ENCODE measurements at regions not wholly inside any gene's neighbourhood (a gene's known extent, or its start where the extent isn't known, plus 50 kb on each side); places are given as distances from the start of the nearest gene placed in this dataset.

- no peaks in the 10 kb centered on the region for H3K36me3 Mint-ChIP-seq (ENCODE audit: unreplicated experiment)
- H3K4me1 Mint-ChIP-seq (ENCODE audit: low read depth, unreplicated experiment) = peaks cover 2% of the 10 kb centered on the region
- DNase-seq = no peak
- no peaks in the 10 kb centered on the region for H3K9me3 Mint-ChIP-seq (ENCODE audit: unreplicated experiment)
- no peak for TF ChIP-seq CTCF (IDR thresholded peaks at IDR 0.05; ENCODE audit: partially characterized antibody, unreplicated experiment)
- H3K27ac Mint-ChIP-seq (ENCODE audit: unreplicated experiment) = no peak overlapping the region
- H3K4me3 Mint-ChIP-seq (ENCODE audit: unreplicated experiment) = no peak overlapping the region
- H3K27me3 Mint-ChIP-seq (ENCODE audit: unreplicated experiment) = no peaks in the 10 kb centered on the region
Observed at GRCh38 chr3:56899851-56900250, 98.1 kb upstream of the ARHGEF3 start.

GRCh38 chr3:56899078-56899477 is 97.3 kb upstream of the ARHGEF3 start:
- no peak overlapping the region for H3K4me3 Mint-ChIP-seq (ENCODE audit: unreplicated experiment)
- no peaks in the 10 kb centered on the region for H3K9me3 Mint-ChIP-seq (ENCODE audit: unreplicated experiment)
- DNase-seq = no peak
- no peaks in the 10 kb centered on the region for H3K27me3 Mint-ChIP-seq (ENCODE audit: unreplicated experiment)
- no peaks in the 10 kb centered on the region for H3K36me3 Mint-ChIP-seq (ENCODE audit: unreplicated experiment)
- no peak for TF ChIP-seq CTCF (IDR thresholded peaks at IDR 0.05; ENCODE audit: partially characterized antibody, unreplicated experiment)
- H3K27ac Mint-ChIP-seq (ENCODE audit: unreplicated experiment) = no peak overlapping the region
- H3K4me1 Mint-ChIP-seq (ENCODE audit: low read depth, unreplicated experiment) = no peaks in the 10 kb centered on the region

GRCh38 chr3:56896357-56896756 is 94.6 kb upstream of the ARHGEF3 start:
- no peak overlapping the region for H3K4me3 Mint-ChIP-seq (ENCODE audit: unreplicated experiment)
- H3K27me3 Mint-ChIP-seq (ENCODE audit: unreplicated experiment) = no peaks in the 10 kb centered on the region
- no peaks in the 10 kb centered on the region for H3K36me3 Mint-ChIP-seq (ENCODE audit: unreplicated experiment)
- no peaks in the 10 kb centered on the region for H3K9me3 Mint-ChIP-seq (ENCODE audit: unreplicated experiment)
- no peak for TF ChIP-seq CTCF (IDR thresholded peaks at IDR 0.05; ENCODE audit: partially characterized antibody, unreplicated experiment)
- H3K27ac Mint-ChIP-seq (ENCODE audit: unreplicated experiment) = no peak overlapping the region
- DNase-seq = no peak
- H3K4me1 Mint-ChIP-seq (ENCODE audit: low read depth, unreplicated experiment) = no peaks in the 10 kb centered on the region

- H3K4me1 Mint-ChIP-seq (ENCODE audit: low read depth, unreplicated experiment) = no peaks in the 10 kb centered on the region
- H3K36me3 Mint-ChIP-seq (ENCODE audit: unreplicated experiment) = no peaks in the 10 kb centered on the region
- H3K4me3 Mint-ChIP-seq (ENCODE audit: unreplicated experiment) = no peak overlapping the region
- no peak for DNase-seq
- H3K27me3 Mint-ChIP-seq (ENCODE audit: unreplicated experiment) = no peaks in the 10 kb centered on the region
- TF ChIP-seq CTCF (IDR thresholded peaks at IDR 0.05; ENCODE audit: partially characterized antibody, unreplicated experiment) = no peak
- no peak overlapping the region for H3K27ac Mint-ChIP-seq (ENCODE audit: unreplicated experiment)
- no peaks in the 10 kb centered on the region for H3K9me3 Mint-ChIP-seq (ENCODE audit: unreplicated experiment)
Observed at GRCh38 chr3:56894881-56895431, 93.2 kb upstream of the ARHGEF3 start.

GRCh38 chr3:56890448-56891091 is 88.8 kb upstream of the ARHGEF3 start:
- Mint-ChIP-seq H3K27ac (ENCODE audit: unreplicated experiment) (no peak overlapping the region), H3K4me1 (ENCODE audit: low read depth, unreplicated experiment) (no peaks in the 10 kb centered on the region), H3K9me3 (ENCODE audit: unreplicated experiment) (no peaks in the 10 kb centered on the region), H3K4me3 (ENCODE audit: unreplicated experiment) (no peak overlapping the region), H3K36me3 (ENCODE audit: unreplicated experiment) (no peaks in the 10 kb centered on the region), H3K27me3 (ENCODE audit: unreplicated experiment) (no peaks in the 10 kb centered on the region)
- DNase-seq = no peak
- no peak for TF ChIP-seq CTCF (IDR thresholded peaks at IDR 0.05; ENCODE audit: partially characterized antibody, unreplicated experiment)

Data from glutamatergic neuron (in vitro differentiated cells).